Ishikawa (cell line): ENCODE measurements at regions not wholly inside any gene's neighbourhood (a gene's known extent, or its start where the extent isn't known, plus 50 kb on each side); places are given as distances from the start of the nearest gene placed in this dataset.

ENCODE experiments used
- CEBPB ChIP-seq: IDR thresholded peaks from 2 replicates; pipeline ENCODE4 v1.6.1; 2012
- CREB1 ChIP-seq: IDR thresholded peaks from 2 replicates; pipeline ENCODE4 v1.6.1; 2012; ENCODE audit warnings: low read depth
- EGR1 ChIP-seq: IDR thresholded peaks from 2 replicates; pipeline ENCODE4 v1.6.1; 2012
- EP300 ChIP-seq: IDR thresholded peaks from 2 replicates; pipeline ENCODE4 v1.6.1; 2012; ENCODE audit warnings: borderline replicate concordance
- FOXM1 ChIP-seq: IDR thresholded peaks from 2 replicates; pipeline ENCODE4 v1.6.1; 2012; ENCODE audit warnings: low read depth, borderline replicate concordance
- NFIC ChIP-seq: IDR thresholded peaks from 2 replicates; pipeline ENCODE4 v1.6.1; 2012
- RAD21 ChIP-seq: IDR thresholded peaks from 2 replicates; pipeline ENCODE4 v1.6.1; 2012; ENCODE audit warnings: low read depth
- TAF1 ChIP-seq: IDR thresholded peaks from 2 replicates; pipeline ENCODE4 v1.6.1; 2012; ENCODE audit warnings: low read depth, mild to moderate bottlenecking
- TCF12 ChIP-seq: IDR thresholded peaks from 2 replicates; pipeline ENCODE4 v1.6.1; 2012; ENCODE audit warnings: low read depth
- TEAD4 ChIP-seq: IDR thresholded peaks from 2 replicates; pipeline ENCODE4 v1.6.1; 2012
- YY1 ChIP-seq: IDR thresholded peaks from 2 replicates; pipeline ENCODE4 v1.6.1; 2012; ENCODE audit warnings: low read depth
- ZBTB7A ChIP-seq: IDR thresholded peaks from 2 replicates; pipeline ENCODE4 v1.6.1; 2012; ENCODE audit warnings: low read depth
- TF ChIP-seq, protein P1 (sequence below): IDR thresholded peaks from 2 replicates; pipeline ENCODE4 v1.6.1; 2012
- TF ChIP-seq, protein P2 (sequence below): IDR thresholded peaks from 2 replicates; pipeline ENCODE4 v1.6.1; 2012
- TF ChIP-seq, protein P3 (sequence below): IDR thresholded peaks from 2 replicates; pipeline ENCODE4 v1.6.1; 2012; ENCODE audit warnings: low read depth, mild to moderate bottlenecking

- TF ChIP-seq RAD21 (no peak), TEAD4 (no peak), YY1 (no peak), TAF1 (no peak), EGR1 (no peak), CEBPB (no peak), FOXM1 (no peak), EP300 (no peak), TCF12 (no peak), NFIC (no peak), CREB1 (no peak), ZBTB7A (no peak)
- TF ChIP-seq, protein P1, sequence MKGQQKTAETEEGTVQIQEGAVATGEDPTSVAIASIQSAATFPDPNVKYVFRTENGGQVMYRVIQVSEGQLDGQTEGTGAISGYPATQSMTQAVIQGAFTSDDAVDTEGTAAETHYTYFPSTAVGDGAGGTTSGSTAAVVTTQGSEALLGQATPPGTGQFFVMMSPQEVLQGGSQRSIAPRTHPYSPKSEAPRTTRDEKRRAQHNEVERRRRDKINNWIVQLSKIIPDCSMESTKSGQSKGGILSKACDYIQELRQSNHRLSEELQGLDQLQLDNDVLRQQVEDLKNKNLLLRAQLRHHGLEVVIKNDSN: no peak
- TF ChIP-seq, protein P2, sequence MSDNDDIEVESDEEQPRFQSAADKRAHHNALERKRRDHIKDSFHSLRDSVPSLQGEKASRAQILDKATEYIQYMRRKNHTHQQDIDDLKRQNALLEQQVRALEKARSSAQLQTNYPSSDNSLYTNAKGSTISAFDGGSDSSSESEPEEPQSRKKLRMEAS: no peak
- TF ChIP-seq, protein P3, sequence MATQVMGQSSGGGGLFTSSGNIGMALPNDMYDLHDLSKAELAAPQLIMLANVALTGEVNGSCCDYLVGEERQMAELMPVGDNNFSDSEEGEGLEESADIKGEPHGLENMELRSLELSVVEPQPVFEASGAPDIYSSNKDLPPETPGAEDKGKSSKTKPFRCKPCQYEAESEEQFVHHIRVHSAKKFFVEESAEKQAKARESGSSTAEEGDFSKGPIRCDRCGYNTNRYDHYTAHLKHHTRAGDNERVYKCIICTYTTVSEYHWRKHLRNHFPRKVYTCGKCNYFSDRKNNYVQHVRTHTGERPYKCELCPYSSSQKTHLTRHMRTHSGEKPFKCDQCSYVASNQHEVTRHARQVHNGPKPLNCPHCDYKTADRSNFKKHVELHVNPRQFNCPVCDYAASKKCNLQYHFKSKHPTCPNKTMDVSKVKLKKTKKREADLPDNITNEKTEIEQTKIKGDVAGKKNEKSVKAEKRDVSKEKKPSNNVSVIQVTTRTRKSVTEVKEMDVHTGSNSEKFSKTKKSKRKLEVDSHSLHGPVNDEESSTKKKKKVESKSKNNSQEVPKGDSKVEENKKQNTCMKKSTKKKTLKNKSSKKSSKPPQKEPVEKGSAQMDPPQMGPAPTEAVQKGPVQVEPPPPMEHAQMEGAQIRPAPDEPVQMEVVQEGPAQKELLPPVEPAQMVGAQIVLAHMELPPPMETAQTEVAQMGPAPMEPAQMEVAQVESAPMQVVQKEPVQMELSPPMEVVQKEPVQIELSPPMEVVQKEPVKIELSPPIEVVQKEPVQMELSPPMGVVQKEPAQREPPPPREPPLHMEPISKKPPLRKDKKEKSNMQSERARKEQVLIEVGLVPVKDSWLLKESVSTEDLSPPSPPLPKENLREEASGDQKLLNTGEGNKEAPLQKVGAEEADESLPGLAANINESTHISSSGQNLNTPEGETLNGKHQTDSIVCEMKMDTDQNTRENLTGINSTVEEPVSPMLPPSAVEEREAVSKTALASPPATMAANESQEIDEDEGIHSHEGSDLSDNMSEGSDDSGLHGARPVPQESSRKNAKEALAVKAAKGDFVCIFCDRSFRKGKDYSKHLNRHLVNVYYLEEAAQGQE: no peak
These were observed 424.0 kb downstream of the SHISA9 start for GRCh38 chr16:13325396-13325795.

GRCh38 chr16:13331918-13332317 is 430.5 kb downstream of the SHISA9 start:
- TF ChIP-seq, protein P2: no peak
- TF ChIP-seq, protein P1: no peak
- no peak for TF ChIP-seq ZBTB7A
- no peak for TF ChIP-seq TEAD4
- TF ChIP-seq FOXM1: no peak
- TF ChIP-seq EGR1: no peak
- TF ChIP-seq EP300: no peak
- no peak for TF ChIP-seq TAF1
- TF ChIP-seq CEBPB: no peak
- TF ChIP-seq NFIC: no peak
- TF ChIP-seq YY1: no peak
- no peak for TF ChIP-seq RAD21
- no peak for TF ChIP-seq CREB1
- TF ChIP-seq, protein P3: no peak
- no peak for TF ChIP-seq TCF12

GRCh38 chr16:13332713-13333255 is 431.4 kb downstream of the SHISA9 start:
- TF ChIP-seq CEBPB (no peak), EP300 (no peak), FOXM1 (no peak), NFIC (no peak), YY1 (no peak), TEAD4 (no peak), RAD21 (no peak), TCF12 (no peak)
- TF ChIP-seq, protein P2: no peak

DNA sequence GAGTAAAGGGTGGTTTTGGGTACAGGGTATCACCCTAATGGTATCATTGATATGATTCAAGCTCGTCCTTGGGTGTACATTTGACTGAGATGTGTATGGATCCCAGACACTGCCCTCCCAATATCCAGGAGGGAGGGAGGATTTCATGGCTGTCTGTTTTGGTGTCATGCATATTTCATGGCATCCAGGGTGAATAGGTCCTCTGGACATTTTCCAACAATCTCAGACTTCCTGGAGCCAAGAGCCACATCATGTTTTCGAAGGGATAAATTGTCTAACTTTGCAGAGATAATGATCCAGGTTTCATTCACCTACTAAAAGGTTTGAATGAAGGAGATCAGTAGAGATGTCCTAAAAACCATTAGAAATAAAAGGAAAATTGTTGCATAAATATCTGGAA is 431.9 kb downstream of the SHISA9 start:
- no peak for TF ChIP-seq YY1
- TF ChIP-seq, protein P3: no peak
- TF ChIP-seq CREB1: no peak
- TF ChIP-seq CEBPB: no peak
- no peak for TF ChIP-seq RAD21
- TF ChIP-seq FOXM1: no peak
- no peak for TF ChIP-seq EP300
- no peak for TF ChIP-seq NFIC
- TF ChIP-seq TEAD4: no peak
- TF ChIP-seq EGR1: no peak
- no peak for TF ChIP-seq TCF12
